Left renal pelvis (tissue), 4 donors: ENCODE measurements at regions not wholly inside any gene's neighbourhood (a gene's known extent, or its start where the extent isn't known, plus 50 kb on each side); places are given as distances from the start of the nearest gene placed in this dataset.

Experiments used
- DNase-seq, 4 donors: peaks; one replicate each; pipeline ENCODE4 v3.0.0-alpha.2; 2013; ENCODE audit warnings: low read depth in 4 of 4, low spot score in 3 of 4

- DNase-seq, result no peak
These were observed 59.5 kb downstream of the FZD1 start for GRCh38 chr7:91323626-91324158.

- no peak for DNase-seq
These were observed 60.4 kb downstream of the FZD1 start for GRCh38 chr7:91324663-91325062.

- no peak for DNase-seq
These were observed 61.5 kb downstream of the FZD1 start for GRCh38 chr7:91325726-91326125.

GRCh38 chr7:91326516-91327199 lies 62.4 kb downstream of the FZD1 start:
- no peak for DNase-seq

- no peak for DNase-seq
These were observed 63.1 kb downstream of the FZD1 start for GRCh38 chr7:91327346-91327745.

GRCh38 chr7:91329571-91329970 lies 65.3 kb downstream of the FZD1 start:
- DNase-seq, result no peak

- DNase-seq, result no peak
These were observed 66.1 kb downstream of the FZD1 start for GRCh38 chr7:91330191-91330808.

- DNase-seq, result no peak
These were observed 66.6 kb downstream of the FZD1 start for GRCh38 chr7:91330866-91331265.

GRCh38 chr7:91336106-91336505 lies 71.9 kb downstream of the FZD1 start:
- DNase-seq, result no peak

- DNase-seq, result no peak
These were observed 74.2 kb downstream of the FZD1 start for GRCh38 chr7:91338226-91339020.

GRCh38 chr7:91342346-91342745 lies 78.1 kb downstream of the FZD1 start:
- no peak for DNase-seq

- no peak for DNase-seq
These were observed 79.3 kb downstream of the FZD1 start for GRCh38 chr7:91343420-91343960.

GRCh38 chr7:91343996-91344629 lies 79.9 kb downstream of the FZD1 start:
- DNase-seq, result no peak

- DNase-seq, result no peak
These were observed 80.7 kb downstream of the FZD1 start for GRCh38 chr7:91344911-91345310.

GRCh38 chr7:91345449-91345848 lies 81.2 kb downstream of the FZD1 start:
- DNase-seq, result no peak

- DNase-seq, result no peak
These were observed 82.2 kb downstream of the FZD1 start for GRCh38 chr7:91346426-91346825.

- no peak for DNase-seq
These were observed 83.1 kb downstream of the FZD1 start for GRCh38 chr7:91347290-91347689.

- DNase-seq, result no peak
These were observed 84.5 kb downstream of the FZD1 start for GRCh38 chr7:91348711-91349110.

- no peak for DNase-seq
These were observed 87.1 kb downstream of the FZD1 start for GRCh38 chr7:91351374-91351773.

- no peak for DNase-seq
These were observed 87.9 kb downstream of the FZD1 start for GRCh38 chr7:91352091-91352490.

GRCh38 chr7:91353848-91354247 lies 89.6 kb downstream of the FZD1 start:
- no peak for DNase-seq
